HG03045 (cell line): ENCODE measurements at regions not wholly inside any gene's neighbourhood (a gene's known extent, or its start where the extent isn't known, plus 50 kb on each side); places are given as distances from the start of the nearest gene placed in this dataset.

Source experiments
- ATAC-seq: cut with Tn5 transposase; IDR thresholded peaks from one replicate; pipeline ENCODE4 v1.9.1; 2021; ENCODE audit warnings: mild to moderate bottlenecking, moderate library complexity; ENCODE audit not compliant: unreplicated experiment

- no peak for ATAC-seq
Observed at GRCh38 chr9:1201262-1201661, 151.1 kb downstream of the DMRT2 start.

GRCh38 chr9:1201901-1202300 is 151.7 kb downstream of the DMRT2 start:
- ATAC-seq: no peak

- no peak for ATAC-seq
Observed at GRCh38 chr9:1202512-1203280, 152.5 kb downstream of the DMRT2 start.

GRCh38 chr9:1207686-1208085 is 157.5 kb downstream of the DMRT2 start:
- ATAC-seq: no peak

- no peak for ATAC-seq
Observed at GRCh38 chr9:1208157-1208556, 158.0 kb downstream of the DMRT2 start.

GRCh38 chr9:1210954-1211353 is 160.8 kb downstream of the DMRT2 start:
- ATAC-seq: no peak

- ATAC-seq: no peak
Observed at GRCh38 chr9:1216532-1216931, 166.4 kb downstream of the DMRT2 start.

- ATAC-seq: no peak
Observed at GRCh38 chr9:1217076-1217475, 166.9 kb downstream of the DMRT2 start.

GRCh38 chr9:1219284-1219683 is 169.1 kb downstream of the DMRT2 start:
- ATAC-seq: no peak

GRCh38 chr9:1221298-1221697 is 171.1 kb downstream of the DMRT2 start:
- no peak for ATAC-seq

GRCh38 chr9:1222511-1222910 is 172.4 kb downstream of the DMRT2 start:
- no peak for ATAC-seq

GRCh38 chr9:1231998-1232919 is 182.1 kb downstream of the DMRT2 start:
- no peak for ATAC-seq

- ATAC-seq: no peak
Observed at GRCh38 chr9:1233568-1233967, 183.4 kb downstream of the DMRT2 start.

GRCh38 chr9:1235650-1236049 is 185.5 kb downstream of the DMRT2 start:
- no peak for ATAC-seq

GRCh38 chr9:1236061-1236460 is 185.9 kb downstream of the DMRT2 start:
- no peak for ATAC-seq

- no peak for ATAC-seq
Observed at GRCh38 chr9:1238407-1238806, 188.2 kb downstream of the DMRT2 start.

GRCh38 chr9:1248743-1249142 is 198.6 kb downstream of the DMRT2 start:
- no peak for ATAC-seq

- ATAC-seq: no peak
Observed at GRCh38 chr9:1253064-1253979, 203.2 kb downstream of the DMRT2 start.

- ATAC-seq: no peak
Observed at GRCh38 chr9:1254071-1254470, 203.9 kb downstream of the DMRT2 start.

- ATAC-seq: no peak
Observed at GRCh38 chr9:1256178-1256577, 206.0 kb downstream of the DMRT2 start.

GRCh38 chr9:1261266-1261665 is 211.1 kb downstream of the DMRT2 start:
- ATAC-seq: no peak
